ENCODE measurements at regions not wholly inside any gene's neighbourhood (a gene's known extent, or its start where the extent isn't known, plus 50 kb on each side); places are given as distances from the start of the nearest gene placed in this dataset.
"Not testable (repeated sequence)": the region's sequence is repeated elsewhere in the genome, so short reads cannot be mapped to it uniquely, and the experiment has no call there.

DNA sequence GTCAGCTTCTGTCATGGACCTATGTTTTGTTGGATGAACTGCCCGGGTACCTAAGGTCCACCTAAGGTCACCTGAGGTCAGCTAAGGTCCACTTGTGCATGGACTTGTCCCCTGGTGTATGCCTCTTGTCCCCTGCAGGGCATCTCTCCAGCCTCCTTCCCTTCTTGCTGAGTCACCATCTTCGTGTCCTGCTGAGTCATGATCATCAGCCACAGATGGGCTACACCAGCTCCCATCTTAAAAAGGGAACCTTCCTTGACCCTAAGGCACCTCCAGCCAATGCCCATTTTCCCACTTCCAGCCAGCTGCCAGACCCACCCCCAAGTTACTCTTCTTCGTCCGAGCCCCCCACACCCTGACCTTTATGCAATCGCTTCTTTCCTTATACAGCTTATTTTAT lies 544.9 kb downstream of the TBC1D22A start:
- Mint-ChIP-seq H3K9me3 (peaks cover 0 to 15% (median 0%) of the 10 kb centered on the region in 7 donors), H3K27ac (no peak overlapping the region), H3K36me3 (no peaks in the 10 kb centered on the region), H3K27me3 (peaks cover 4% of the 10 kb centered on the region), H3K4me1 (no peaks in the 10 kb centered on the region), H3K4me3 (no peak overlapping the region)
- H3K9me3 ChIP-seq (ENCODE audit: control insufficient read depth in 2 of 2, low read length in 2 of 2) = no peaks in the 10 kb centered on the region
- no peak for DNase-seq
- no peak overlapping the region for H3K27ac ChIP-seq (ENCODE audit: insufficient read depth, low read length, poor library complexity, severe bottlenecking)
- no peak for ATAC-seq (ENCODE audit: low read depth in 2 of 2)
- H3K4me3 ChIP-seq (ENCODE audit: low read depth, low read length) = no peak overlapping the region
- H3K36me3 ChIP-seq (ENCODE audit: control insufficient read depth, insufficient read depth, low read length) = no peaks in the 10 kb centered on the region
- no peaks in the 10 kb centered on the region for H3K4me1 ChIP-seq (ENCODE audit: control insufficient read depth, insufficient read depth, low read length, poor library complexity, severe bottlenecking)
- H3K27me3 ChIP-seq (ENCODE audit: control insufficient read depth, insufficient read depth, low read length) = peaks cover 1% of the 10 kb centered on the region

- no peak for ATAC-seq (ENCODE audit: low read depth in 2 of 2)
- no peak overlapping the region for H3K4me3 ChIP-seq (ENCODE audit: low read depth, low read length)
- no peaks in the 10 kb centered on the region for H3K4me1 Mint-ChIP-seq
These were observed 542.4 kb downstream of the TBC1D22A start for GRCh38 chr22:47304854-47305253.

GRCh38 chr22:47304191-47304831 lies 541.9 kb downstream of the TBC1D22A start:
- H3K36me3 Mint-ChIP-seq = no peaks in the 10 kb centered on the region
- H3K4me1 ChIP-seq (ENCODE audit: control insufficient read depth, insufficient read depth, low read length, poor library complexity, severe bottlenecking) = no peaks in the 10 kb centered on the region
- no peaks in the 10 kb centered on the region for H3K4me1 Mint-ChIP-seq
- H3K9me3 Mint-ChIP-seq = peaks cover 0 to 9% (median 0%) of the 10 kb centered on the region in 7 donors
- H3K27me3 ChIP-seq (ENCODE audit: control insufficient read depth, insufficient read depth, low read length) = no peaks in the 10 kb centered on the region
- ATAC-seq (ENCODE audit: low read depth in 2 of 2) (no peak), DNase-seq (no peak)
- no peak overlapping the region for H3K4me3 Mint-ChIP-seq
- no peak overlapping the region for H3K27ac Mint-ChIP-seq
- no peak overlapping the region for H3K4me3 ChIP-seq (ENCODE audit: low read depth, low read length)
- no peaks in the 10 kb centered on the region for H3K36me3 ChIP-seq (ENCODE audit: control insufficient read depth, insufficient read depth, low read length)
- H3K27ac ChIP-seq (ENCODE audit: insufficient read depth, low read length, poor library complexity, severe bottlenecking) = no peak overlapping the region
- no peaks in the 10 kb centered on the region for H3K9me3 ChIP-seq (ENCODE audit: control insufficient read depth in 2 of 2, low read length in 2 of 2)
- H3K27me3 Mint-ChIP-seq = peaks cover 4% of the 10 kb centered on the region

More at GRCh38 chr22:47304854-47305253, 542.4 kb downstream of the TBC1D22A start:
- no peaks in the 10 kb centered on the region for H3K36me3 ChIP-seq (ENCODE audit: control insufficient read depth, insufficient read depth, low read length)
- H3K27me3 ChIP-seq (ENCODE audit: control insufficient read depth, insufficient read depth, low read length) = no peaks in the 10 kb centered on the region
- peaks cover 4% of the 10 kb centered on the region for H3K27me3 Mint-ChIP-seq
- peaks cover 0 to 9% (median 0%) of the 10 kb centered on the region in 7 donors for H3K9me3 Mint-ChIP-seq
- no peaks in the 10 kb centered on the region for H3K36me3 Mint-ChIP-seq
- H3K27ac ChIP-seq (ENCODE audit: insufficient read depth, low read length, poor library complexity, severe bottlenecking) = no peak overlapping the region
- H3K27ac Mint-ChIP-seq = no peak overlapping the region
- no peak overlapping the region for H3K4me3 Mint-ChIP-seq
- no peaks in the 10 kb centered on the region for H3K9me3 ChIP-seq (ENCODE audit: control insufficient read depth in 2 of 2, low read length in 2 of 2)
- no peak for DNase-seq
- no peaks in the 10 kb centered on the region for H3K4me1 ChIP-seq (ENCODE audit: control insufficient read depth, insufficient read depth, low read length, poor library complexity, severe bottlenecking)

DNA sequence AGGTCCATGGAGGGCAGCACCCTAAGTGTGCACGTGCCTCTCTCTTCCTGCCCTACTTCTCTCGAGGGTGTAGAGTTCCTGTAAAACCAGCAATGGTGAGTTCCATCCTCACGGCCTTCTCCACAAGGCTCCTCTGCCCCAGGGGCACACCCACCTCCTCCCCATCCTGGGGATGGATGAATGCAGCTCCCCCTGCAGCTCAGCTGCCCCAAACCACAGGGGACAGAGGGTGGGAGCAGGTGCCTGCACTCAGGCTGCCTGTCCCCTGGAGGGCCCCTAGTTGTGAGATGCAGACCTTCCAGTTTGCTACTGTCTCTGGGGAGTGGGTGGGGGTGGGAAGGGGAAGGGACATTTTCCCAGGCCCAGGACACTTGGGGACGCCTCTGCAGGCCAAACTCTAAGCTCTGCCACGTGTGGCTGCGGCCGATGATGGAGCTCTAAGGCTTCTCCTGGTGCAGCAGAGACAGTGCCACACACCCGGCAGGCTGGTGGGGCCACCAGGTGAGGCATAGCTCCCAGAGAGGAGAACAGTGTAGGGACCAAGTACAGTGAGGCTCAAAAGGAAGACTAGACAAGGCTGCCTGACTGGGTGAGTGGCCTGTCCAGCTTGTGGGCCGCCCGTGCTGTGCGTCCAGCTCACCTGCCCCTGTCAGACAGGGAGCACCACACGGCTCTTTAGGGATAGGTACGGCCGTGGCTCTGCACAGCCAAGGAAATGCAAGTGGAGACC lies 540.9 kb downstream of the TBC1D22A start:
- H3K27ac ChIP-seq (ENCODE audit: insufficient read depth, low read length, poor library complexity, severe bottlenecking) = no peak overlapping the region
- H3K27me3 Mint-ChIP-seq = no peaks in the 10 kb centered on the region
- no peaks in the 10 kb centered on the region for H3K4me1 ChIP-seq (ENCODE audit: control insufficient read depth, insufficient read depth, low read length, poor library complexity, severe bottlenecking)
- H3K36me3 Mint-ChIP-seq = no peaks in the 10 kb centered on the region
- H3K4me1 Mint-ChIP-seq = no peaks in the 10 kb centered on the region
- no peak overlapping the region for H3K4me3 Mint-ChIP-seq
- no peaks in the 10 kb centered on the region for H3K27me3 ChIP-seq (ENCODE audit: control insufficient read depth, insufficient read depth, low read length)
- no peaks in the 10 kb centered on the region for H3K36me3 ChIP-seq (ENCODE audit: control insufficient read depth, insufficient read depth, low read length)
- peaks cover 0 to 9% (median 0%) of the 10 kb centered on the region in 7 donors for H3K9me3 Mint-ChIP-seq
- no peak overlapping the region for H3K4me3 ChIP-seq (ENCODE audit: low read depth, low read length)
- H3K9me3 ChIP-seq (ENCODE audit: control insufficient read depth in 2 of 2, low read length in 2 of 2) = no peaks in the 10 kb centered on the region
- no peak overlapping the region for H3K27ac Mint-ChIP-seq
- no peak for ATAC-seq (ENCODE audit: low read depth in 2 of 2)
- no peak for DNase-seq

GRCh38 chr22:47302587-47302986 lies 540.1 kb downstream of the TBC1D22A start:
- not testable (repeated sequence) for H3K4me3 ChIP-seq (ENCODE audit: low read depth, low read length); H3K36me3 Mint-ChIP-seq; H3K9me3 ChIP-seq (ENCODE audit: control insufficient read depth in 2 of 2, low read length in 2 of 2); H3K27ac Mint-ChIP-seq; H3K27me3 ChIP-seq (ENCODE audit: control insufficient read depth, insufficient read depth, low read length); ATAC-seq (ENCODE audit: low read depth in 2 of 2); H3K9me3 Mint-ChIP-seq; H3K36me3 ChIP-seq (ENCODE audit: control insufficient read depth, insufficient read depth, low read length); H3K4me1 Mint-ChIP-seq; DNase-seq; H3K27ac ChIP-seq (ENCODE audit: insufficient read depth, low read length, poor library complexity, severe bottlenecking); H3K4me3 Mint-ChIP-seq; H3K4me1 ChIP-seq (ENCODE audit: control insufficient read depth, insufficient read depth, low read length, poor library complexity, severe bottlenecking); H3K27me3 Mint-ChIP-seq

DNA sequence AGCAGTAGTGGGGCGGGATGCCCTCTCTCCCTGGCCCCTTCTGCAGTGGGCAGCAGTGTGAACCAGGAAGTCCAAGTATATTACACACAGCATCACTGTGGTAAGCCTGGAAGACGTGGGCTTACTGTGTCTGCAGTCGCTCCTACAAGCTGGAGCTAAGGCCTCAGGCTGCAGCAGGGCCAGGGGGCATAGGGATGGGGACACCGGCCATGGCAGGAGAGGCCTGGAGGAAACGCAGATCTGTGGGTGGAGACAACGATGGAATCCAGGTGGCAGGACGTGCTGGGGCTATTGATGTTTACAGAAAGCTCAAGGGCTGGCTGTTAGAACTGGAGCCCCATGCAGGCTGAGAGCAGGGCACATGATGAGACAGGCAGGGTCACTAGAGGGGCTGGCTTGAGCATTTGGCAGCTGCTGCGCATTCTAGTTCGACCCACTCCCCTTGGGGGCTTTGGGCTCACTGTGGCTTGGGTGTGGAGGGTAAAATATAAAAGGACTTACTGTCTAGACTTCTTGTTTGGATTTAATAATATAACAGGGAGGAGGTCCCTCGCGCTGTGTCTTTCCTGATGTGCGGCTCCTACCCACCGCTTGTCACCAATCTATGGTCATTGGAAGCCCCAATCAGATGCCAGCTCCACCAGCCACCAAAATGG lies 539.5 kb downstream of the TBC1D22A start:
- H3K4me1 ChIP-seq (ENCODE audit: control insufficient read depth, insufficient read depth, low read length, poor library complexity, severe bottlenecking) = no peaks in the 10 kb centered on the region
- Mint-ChIP-seq H3K27me3 (no peaks in the 10 kb centered on the region), H3K4me1 (no peaks in the 10 kb centered on the region), H3K27ac (no peak overlapping the region), H3K9me3 (peaks cover 0 to 3% (median under 1%) of the 10 kb centered on the region in 7 donors), H3K36me3 (no peaks in the 10 kb centered on the region), H3K4me3 (no peak overlapping the region)
- H3K36me3 ChIP-seq (ENCODE audit: control insufficient read depth, insufficient read depth, low read length) = no peaks in the 10 kb centered on the region
- H3K27me3 ChIP-seq (ENCODE audit: control insufficient read depth, insufficient read depth, low read length) = no peaks in the 10 kb centered on the region
- no peak for ATAC-seq (ENCODE audit: low read depth in 2 of 2)
- H3K4me3 ChIP-seq (ENCODE audit: low read depth, low read length) = no peak overlapping the region
- no peak for DNase-seq
- no peaks in the 10 kb centered on the region for H3K9me3 ChIP-seq (ENCODE audit: control insufficient read depth in 2 of 2, low read length in 2 of 2)
- H3K27ac ChIP-seq (ENCODE audit: insufficient read depth, low read length, poor library complexity, severe bottlenecking) = no peak overlapping the region

DNA sequence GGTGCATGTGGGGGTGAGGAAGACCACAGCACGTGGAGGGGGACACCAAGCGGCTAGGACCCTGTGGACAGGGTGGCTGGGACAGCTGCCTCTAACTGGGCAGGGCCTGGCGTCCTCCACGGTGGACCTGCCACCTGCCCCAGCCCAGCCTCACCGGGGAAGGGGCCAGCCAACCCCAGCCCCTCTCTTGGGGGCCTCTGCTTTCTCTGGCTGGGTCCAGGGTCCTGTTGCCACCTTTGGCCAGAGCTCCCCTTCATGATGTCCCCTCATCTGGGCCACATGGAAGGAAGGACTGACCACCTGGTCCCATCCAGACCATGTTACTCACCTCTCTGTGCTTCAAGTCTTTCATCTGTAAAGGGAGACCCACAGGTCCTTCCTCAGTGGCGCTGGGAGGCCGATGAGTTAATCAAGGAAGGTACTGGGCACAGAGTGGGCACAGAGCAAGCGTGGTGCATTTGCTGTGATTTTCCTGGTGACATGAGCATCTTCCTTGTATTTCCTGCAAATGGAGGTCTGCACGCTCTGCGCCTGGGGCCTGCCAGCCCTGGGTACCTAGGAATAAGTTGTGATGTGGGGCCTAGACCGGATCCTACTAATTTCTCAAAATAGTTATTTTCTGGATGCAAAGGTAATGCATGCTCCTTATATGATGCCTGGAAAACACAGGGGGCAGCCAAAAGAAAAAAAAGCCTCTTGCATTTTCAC lies 538.4 kb downstream of the TBC1D22A start:
- ATAC-seq (ENCODE audit: low read depth in 2 of 2) (no peak), DNase-seq (no peak)
- no peak overlapping the region for H3K4me3 ChIP-seq (ENCODE audit: low read depth, low read length)
- H3K27ac ChIP-seq (ENCODE audit: insufficient read depth, low read length, poor library complexity, severe bottlenecking) = no peak overlapping the region
- Mint-ChIP-seq H3K36me3 (no peaks in the 10 kb centered on the region), H3K27me3 (no peaks in the 10 kb centered on the region), H3K9me3 (peaks cover 0 to 3% (median 0%) of the 10 kb centered on the region in 7 donors), H3K27ac (no peak overlapping the region), H3K4me1 (no peaks in the 10 kb centered on the region), H3K4me3 (no peak overlapping the region)
- H3K36me3 ChIP-seq (ENCODE audit: control insufficient read depth, insufficient read depth, low read length) = no peaks in the 10 kb centered on the region
- H3K27me3 ChIP-seq (ENCODE audit: control insufficient read depth, insufficient read depth, low read length) = no peaks in the 10 kb centered on the region
- H3K4me1 ChIP-seq (ENCODE audit: control insufficient read depth, insufficient read depth, low read length, poor library complexity, severe bottlenecking) = no peaks in the 10 kb centered on the region
- H3K9me3 ChIP-seq (ENCODE audit: control insufficient read depth in 2 of 2, low read length in 2 of 2) = no peaks in the 10 kb centered on the region
